ENCODE measurements at regions not wholly inside any gene's neighbourhood (a gene's known extent, or its start where the extent isn't known, plus 50 kb on each side); places are given as distances from the start of the nearest gene placed in this dataset.

GRCh38 chr7:132072873-132073272 is 503.4 kb downstream of the PLXNA4 start:
- H3K9ac ChIP-seq (ENCODE audit: low read depth, low read length), result no peak overlapping the region
- no peaks in the 10 kb centered on the region; the same call in 1 of the 2 replicates for H3K9me3 ChIP-seq (ENCODE audit: control insufficient read depth, insufficient read depth, low read length)
- H3K36me3 ChIP-seq (ENCODE audit: insufficient read depth, low read length), result no peaks in the 10 kb centered on the region
- no peaks in the 10 kb centered on the region for H3K4me1 ChIP-seq (ENCODE audit: insufficient read depth, low read length)

- Histone ChIP-seq H3K9ac (ENCODE audit: low read depth, low read length) (no peak overlapping the region), H3K36me3 (ENCODE audit: insufficient read depth, low read length) (no peaks in the 10 kb centered on the region), H3K4me1 (ENCODE audit: insufficient read depth, low read length) (no peaks in the 10 kb centered on the region)
Measured at GRCh38 chr7:132072165-132072564, 504.1 kb downstream of the PLXNA4 start.

GRCh38 chr7:132069306-132069705 is 507.0 kb downstream of the PLXNA4 start:
- Histone ChIP-seq H3K9ac (ENCODE audit: low read depth, low read length) (no peak overlapping the region), H3K4me1 (ENCODE audit: insufficient read depth, low read length) (peaks cover 20% of the 10 kb centered on the region), H3K9me3 (ENCODE audit: control insufficient read depth, insufficient read depth, low read length) (no peaks in the 10 kb centered on the region; the same call in 1 of the 2 replicates), H3K36me3 (ENCODE audit: insufficient read depth, low read length) (no peaks in the 10 kb centered on the region)

More at GRCh38 chr7:132072165-132072564, 504.1 kb downstream of the PLXNA4 start:
- H3K9me3 ChIP-seq (ENCODE audit: control insufficient read depth, insufficient read depth, low read length), result no peaks in the 10 kb centered on the region; the same call in 1 of the 2 replicates

GRCh38 chr7:132066761-132067171 is 509.5 kb downstream of the PLXNA4 start:
- H3K9ac ChIP-seq (ENCODE audit: low read depth, low read length), result no peak overlapping the region
- peaks cover 20% of the 10 kb centered on the region for H3K4me1 ChIP-seq (ENCODE audit: insufficient read depth, low read length)
- H3K36me3 ChIP-seq (ENCODE audit: insufficient read depth, low read length), result no peaks in the 10 kb centered on the region
- no peaks in the 10 kb centered on the region for H3K9me3 ChIP-seq (ENCODE audit: control insufficient read depth, insufficient read depth, low read length)

- Histone ChIP-seq H3K36me3 (ENCODE audit: insufficient read depth, low read length) (no peaks in the 10 kb centered on the region), H3K9me3 (ENCODE audit: control insufficient read depth, insufficient read depth, low read length) (no peaks in the 10 kb centered on the region), H3K4me1 (ENCODE audit: insufficient read depth, low read length) (peaks cover 20% of the 10 kb centered on the region), H3K9ac (ENCODE audit: low read depth, low read length) (no peak overlapping the region)
Measured at GRCh38 chr7:132065989-132066603, 509.7 kb upstream of the PODXL start.

- Histone ChIP-seq H3K4me1 (ENCODE audit: insufficient read depth, low read length) (peaks cover 20% of the 10 kb centered on the region), H3K9me3 (ENCODE audit: control insufficient read depth, insufficient read depth, low read length) (no peaks in the 10 kb centered on the region), H3K9ac (ENCODE audit: low read depth, low read length) (no peak overlapping the region), H3K36me3 (ENCODE audit: insufficient read depth, low read length) (no peaks in the 10 kb centered on the region)
Measured at GRCh38 chr7:132065193-132065988, 509.0 kb upstream of the PODXL start.

GRCh38 chr7:132063800-132064199 is 507.4 kb upstream of the PODXL start:
- Histone ChIP-seq H3K4me1 (ENCODE audit: insufficient read depth, low read length) (peaks cover 20% of the 10 kb centered on the region), H3K9ac (ENCODE audit: low read depth, low read length) (no peak overlapping the region), H3K36me3 (ENCODE audit: insufficient read depth, low read length) (no peaks in the 10 kb centered on the region), H3K9me3 (ENCODE audit: control insufficient read depth, insufficient read depth, low read length) (no peaks in the 10 kb centered on the region)

- Histone ChIP-seq H3K9ac (ENCODE audit: low read depth, low read length) (no peak overlapping the region), H3K4me1 (ENCODE audit: insufficient read depth, low read length) (peaks cover 20% of the 10 kb centered on the region), H3K36me3 (ENCODE audit: insufficient read depth, low read length) (no peaks in the 10 kb centered on the region), H3K9me3 (ENCODE audit: control insufficient read depth, insufficient read depth, low read length) (peaks cover 2% of the 10 kb centered on the region; the same call in 1 of the 2 replicates)
Measured at GRCh38 chr7:132061937-132062336, 505.5 kb upstream of the PODXL start.

GRCh38 chr7:132059141-132059540 is 502.7 kb upstream of the PODXL start:
- Histone ChIP-seq H3K9me3 (ENCODE audit: control insufficient read depth, insufficient read depth, low read length) (peaks cover 4% of the 10 kb centered on the region; the same call in 1 of the 2 replicates), H3K9ac (ENCODE audit: low read depth, low read length) (no peak overlapping the region), H3K36me3 (ENCODE audit: insufficient read depth, low read length) (no peaks in the 10 kb centered on the region), H3K4me1 (ENCODE audit: insufficient read depth, low read length) (no peaks in the 10 kb centered on the region)

- no peaks in the 10 kb centered on the region for H3K4me1 ChIP-seq (ENCODE audit: insufficient read depth, low read length)
- no peaks in the 10 kb centered on the region for H3K36me3 ChIP-seq (ENCODE audit: insufficient read depth, low read length)
- no peak overlapping the region for H3K9ac ChIP-seq (ENCODE audit: low read depth, low read length)
- peaks cover 4% of the 10 kb centered on the region; the same call in 1 of the 2 replicates for H3K9me3 ChIP-seq (ENCODE audit: control insufficient read depth, insufficient read depth, low read length)
Measured at GRCh38 chr7:132055336-132056120, 499.1 kb upstream of the PODXL start.

GRCh38 chr7:132053871-132054270 is 497.4 kb upstream of the PODXL start:
- no peak overlapping the region for H3K9ac ChIP-seq (ENCODE audit: low read depth, low read length)
- H3K36me3 ChIP-seq (ENCODE audit: insufficient read depth, low read length), result no peaks in the 10 kb centered on the region
- no peaks in the 10 kb centered on the region for H3K4me1 ChIP-seq (ENCODE audit: insufficient read depth, low read length)
- peaks cover 4% of the 10 kb centered on the region; the same call in 1 of the 2 replicates for H3K9me3 ChIP-seq (ENCODE audit: control insufficient read depth, insufficient read depth, low read length)

GRCh38 chr7:132051311-132051710 is 494.9 kb upstream of the PODXL start:
- H3K9me3 ChIP-seq (ENCODE audit: control insufficient read depth, insufficient read depth, low read length), result no peaks in the 10 kb centered on the region
- no peaks in the 10 kb centered on the region for H3K4me1 ChIP-seq (ENCODE audit: insufficient read depth, low read length)
- no peak overlapping the region for H3K9ac ChIP-seq (ENCODE audit: low read depth, low read length)
- H3K36me3 ChIP-seq (ENCODE audit: insufficient read depth, low read length), result no peaks in the 10 kb centered on the region

- H3K36me3 ChIP-seq (ENCODE audit: insufficient read depth, low read length), result no peaks in the 10 kb centered on the region
- H3K9me3 ChIP-seq (ENCODE audit: control insufficient read depth, insufficient read depth, low read length), result no peaks in the 10 kb centered on the region
- no peak overlapping the region; the same call in 1 of the 2 replicates for H3K9ac ChIP-seq (ENCODE audit: low read depth, low read length)
- no peaks in the 10 kb centered on the region for H3K4me1 ChIP-seq (ENCODE audit: insufficient read depth, low read length)
Measured at GRCh38 chr7:132049462-132050304, 493.3 kb upstream of the PODXL start.
